GM19025 (cell line): ENCODE measurements at regions not wholly inside any gene's neighbourhood (a gene's known extent, or its start where the extent isn't known, plus 50 kb on each side); places are given as distances from the start of the nearest gene placed in this dataset.

ENCODE experiments used
- ATAC-seq: cut with Tn5 transposase; IDR thresholded peaks from one replicate; pipeline ENCODE4 v1.9.1; 2021; ENCODE audit warnings: mild to moderate bottlenecking, low read depth, moderate library complexity; ENCODE audit not compliant: unreplicated experiment

GRCh38 chr6:150813319-150813992 lies 52.0 kb upstream of the MTHFD1L start:
- peak; percentile 61 for ATAC-seq

GRCh38 chr6:150813993-150814359 lies 51.5 kb upstream of the MTHFD1L start:
- ATAC-seq: peak; percentile 48
